SIG-M5 treated with dmso at 0.1 percent for 504 hours (cell line): ENCODE measurements at regions not wholly inside any gene's neighbourhood (a gene's known extent, or its start where the extent isn't known, plus 50 kb on each side); places are given as distances from the start of the nearest gene placed in this dataset.

Source experiments
- DNase-seq: peaks from one replicate; lab custom pipeline; 2025; ENCODE audit not compliant: unreplicated experiment; lab: John Stamatoyannopoulos, UW

DNA sequence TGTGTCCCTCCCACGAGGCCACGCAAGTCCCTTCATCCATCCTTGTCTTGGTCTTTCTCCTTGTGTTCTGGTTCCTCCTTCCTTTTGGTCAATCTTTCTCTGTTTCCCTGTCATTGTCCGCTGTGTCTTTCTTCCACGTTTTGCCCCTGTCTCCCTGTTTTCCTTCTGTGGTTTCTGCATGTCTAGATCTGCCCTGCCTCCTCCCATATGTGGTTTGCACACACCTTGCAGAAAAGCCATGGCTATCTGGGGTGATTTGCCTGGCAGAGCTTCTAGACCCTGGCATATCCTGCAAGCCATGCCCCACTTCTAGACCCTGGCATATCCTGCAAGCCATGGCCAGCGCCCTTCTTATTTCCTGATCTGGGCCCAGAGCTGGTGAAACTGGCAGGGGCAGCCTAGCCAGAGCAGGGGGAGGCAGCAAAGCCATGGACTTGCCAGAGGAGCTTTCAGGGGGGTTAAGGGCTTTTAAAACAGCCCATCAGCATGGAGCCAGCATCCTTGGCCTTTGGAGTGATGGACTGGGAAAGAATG lies 131.6 kb upstream of the NECTIN1 start:
- DNase-seq: no peak

DNA sequence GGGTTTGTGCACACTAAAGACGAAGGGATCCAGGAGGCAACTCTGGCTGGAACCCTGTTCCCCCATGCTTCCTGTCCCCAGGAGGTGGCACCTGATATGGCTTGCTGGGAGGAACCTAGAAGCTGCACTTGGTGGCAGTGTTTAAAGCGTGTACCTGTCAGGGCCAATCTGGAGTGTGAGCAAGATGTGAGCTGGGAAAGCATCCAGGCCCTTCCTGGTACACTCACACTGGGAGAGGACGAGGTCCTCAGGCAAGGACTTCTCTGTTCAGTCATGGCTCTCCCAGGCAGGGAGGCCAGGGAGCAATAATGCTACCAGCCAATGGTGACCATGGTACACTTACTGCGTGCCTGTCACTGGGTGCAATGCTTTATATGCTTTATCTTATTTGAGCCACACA lies 130.7 kb upstream of the NECTIN1 start:
- DNase-seq: no peak

DNA sequence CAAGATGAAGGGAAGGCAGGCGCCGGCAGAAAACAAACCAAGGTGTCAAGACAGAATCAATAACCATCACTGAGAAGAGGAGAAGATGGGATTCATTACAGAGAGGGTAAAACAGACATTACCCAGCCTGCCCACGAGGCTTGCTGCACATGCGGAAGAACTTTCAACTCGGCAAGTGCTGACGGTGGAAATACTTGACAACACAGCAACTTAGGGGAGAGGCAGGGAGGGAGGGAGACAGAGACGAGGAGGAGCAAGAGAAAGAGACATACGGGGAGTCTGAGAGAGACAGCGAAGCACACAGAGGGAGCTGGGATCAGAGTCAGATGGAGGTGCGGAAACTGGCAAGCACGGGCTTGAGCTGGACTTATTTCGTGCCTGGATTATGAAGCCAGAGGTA lies 129.3 kb upstream of the NECTIN1 start:
- no peak for DNase-seq

- no peak for DNase-seq
Observed at GRCh38 chr11:119856681-119857485, 127.9 kb upstream of the NECTIN1 start.

- DNase-seq: no peak
Observed at GRCh38 chr11:119855066-119855465, 126.1 kb upstream of the NECTIN1 start.

GRCh38 chr11:119854521-119854920 lies 125.5 kb upstream of the NECTIN1 start:
- no peak for DNase-seq

DNA sequence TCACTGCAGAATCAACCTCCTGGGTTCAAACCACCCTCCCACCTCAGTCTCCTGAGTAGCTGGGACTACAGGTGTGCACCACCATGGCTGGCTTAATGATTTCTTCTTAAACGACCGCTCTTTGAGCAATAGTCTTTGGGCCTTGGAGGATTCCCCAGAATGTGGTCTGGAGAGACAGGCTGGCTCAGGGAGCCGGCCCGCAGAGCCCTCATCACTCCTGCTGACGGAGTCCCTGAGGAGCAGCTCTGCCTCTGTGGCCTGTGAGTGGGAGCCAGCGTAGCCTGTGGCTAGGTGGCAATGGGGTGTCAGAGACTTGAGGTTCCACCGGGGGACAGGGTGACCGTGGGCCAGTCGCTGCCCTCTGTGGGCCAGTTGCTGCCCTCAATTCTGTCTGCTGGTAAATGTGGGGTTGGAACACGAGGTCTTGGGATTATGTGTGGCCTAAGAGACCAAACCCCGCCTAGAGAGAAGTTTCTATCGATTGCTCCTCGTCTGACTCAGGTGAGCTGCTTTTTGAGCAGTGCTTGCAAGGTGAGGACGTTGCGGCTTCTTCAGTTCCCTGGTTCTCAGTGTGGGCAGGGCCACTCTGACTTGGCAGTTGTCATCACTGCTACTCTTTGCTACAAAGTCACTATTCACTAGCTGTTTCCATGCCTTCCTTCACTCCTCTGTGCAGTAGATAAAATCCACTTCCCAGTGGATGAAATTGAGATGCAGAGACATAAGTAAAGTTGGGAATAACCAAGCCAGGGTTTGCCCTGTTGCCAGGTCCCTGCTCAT lies 124.8 kb upstream of the NECTIN1 start:
- no peak for DNase-seq

DNA sequence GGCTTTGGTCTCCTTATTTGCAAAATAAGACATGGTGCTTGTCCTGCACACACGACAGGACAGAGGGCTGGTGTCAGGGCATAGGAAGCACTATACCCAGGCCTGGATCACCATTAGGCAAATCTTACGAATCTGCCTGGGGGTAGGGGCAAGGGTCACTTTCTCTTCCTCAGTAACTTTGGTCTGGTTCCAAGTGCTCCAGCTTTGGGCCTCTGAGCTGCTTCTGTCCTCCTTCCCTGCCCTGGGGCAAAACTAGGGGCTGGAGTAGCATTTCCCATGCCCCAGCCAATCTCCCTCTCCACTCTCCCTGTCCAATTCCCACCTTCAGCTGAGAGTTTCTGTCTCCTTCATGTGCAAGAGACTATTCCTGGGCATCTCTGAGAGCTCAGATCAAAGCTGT lies 123.7 kb upstream of the NECTIN1 start:
- DNase-seq: no peak

- no peak for DNase-seq
Observed at GRCh38 chr11:119850822-119851409, 121.9 kb upstream of the NECTIN1 start.

- no peak for DNase-seq
Observed at GRCh38 chr11:119849872-119850271, 120.9 kb upstream of the NECTIN1 start.

GRCh38 chr11:119847853-119848252 lies 118.9 kb upstream of the NECTIN1 start:
- DNase-seq: no peak

DNA sequence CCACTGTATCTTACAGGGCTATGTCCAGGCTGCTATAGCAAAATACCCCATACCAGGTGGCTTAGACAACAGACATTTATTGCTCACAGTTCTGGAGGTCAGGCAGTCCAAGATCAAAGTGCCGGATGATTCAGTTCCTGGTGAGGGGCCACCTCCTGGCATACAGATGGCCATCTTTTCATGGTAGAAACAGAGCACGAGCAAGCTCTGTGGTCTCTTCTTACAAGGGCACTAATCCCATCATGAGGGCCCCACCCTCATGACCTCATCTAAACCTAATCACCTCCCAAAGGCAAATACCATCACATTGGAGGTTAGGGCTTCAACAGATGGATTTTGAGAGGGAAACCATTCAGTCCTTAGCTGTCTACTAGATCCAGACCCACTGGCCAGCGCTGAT lies 117.4 kb upstream of the NECTIN1 start:
- DNase-seq: no peak

DNA sequence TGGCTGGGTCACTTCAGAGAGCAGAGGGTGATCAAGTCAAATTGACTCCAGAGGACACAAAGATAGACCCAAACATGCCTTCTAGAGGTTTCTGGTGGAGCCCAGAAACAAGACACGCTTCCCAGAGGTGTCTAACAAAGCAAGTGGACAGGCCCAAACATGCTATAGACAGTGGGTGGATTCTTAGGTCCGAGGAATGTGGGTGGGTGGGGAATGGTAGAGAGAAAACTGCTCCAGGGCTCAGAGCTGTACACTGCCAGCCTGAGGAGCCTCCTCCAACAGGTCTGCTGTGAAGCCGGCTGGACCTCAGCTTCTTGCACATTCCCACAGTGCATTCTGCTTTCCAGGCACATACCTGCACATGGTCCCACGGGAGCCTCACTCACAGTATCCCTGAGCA lies 116.8 kb upstream of the NECTIN1 start:
- DNase-seq: no peak

- no peak for DNase-seq
Observed at GRCh38 chr11:119845305-119845704, 116.3 kb upstream of the NECTIN1 start.

- no peak for DNase-seq
Observed at GRCh38 chr11:119844808-119845207, 115.8 kb upstream of the NECTIN1 start.

- DNase-seq: no peak
Observed at GRCh38 chr11:119843877-119844276, 114.9 kb upstream of the NECTIN1 start.

DNA sequence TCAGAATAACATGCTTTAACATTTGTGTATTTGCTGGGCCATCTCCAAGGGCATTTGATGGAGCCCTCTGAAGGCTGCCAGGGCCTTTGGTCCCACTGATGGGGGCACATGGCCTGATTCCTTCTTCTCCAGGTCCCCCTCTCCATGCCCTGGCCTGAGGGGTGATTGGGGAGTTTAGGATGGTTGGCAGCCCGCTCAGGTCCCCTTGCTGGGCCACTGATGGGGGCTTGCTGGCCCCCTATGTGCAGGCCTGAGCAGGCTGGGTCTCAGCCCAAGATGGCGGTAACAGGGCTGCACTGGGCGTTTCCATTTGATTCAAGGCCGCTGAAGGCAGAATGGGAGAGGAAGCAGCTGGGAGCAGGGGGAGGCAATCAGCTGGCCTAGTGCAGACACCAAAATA lies 113.7 kb upstream of the NECTIN1 start:
- no peak for DNase-seq

DNA sequence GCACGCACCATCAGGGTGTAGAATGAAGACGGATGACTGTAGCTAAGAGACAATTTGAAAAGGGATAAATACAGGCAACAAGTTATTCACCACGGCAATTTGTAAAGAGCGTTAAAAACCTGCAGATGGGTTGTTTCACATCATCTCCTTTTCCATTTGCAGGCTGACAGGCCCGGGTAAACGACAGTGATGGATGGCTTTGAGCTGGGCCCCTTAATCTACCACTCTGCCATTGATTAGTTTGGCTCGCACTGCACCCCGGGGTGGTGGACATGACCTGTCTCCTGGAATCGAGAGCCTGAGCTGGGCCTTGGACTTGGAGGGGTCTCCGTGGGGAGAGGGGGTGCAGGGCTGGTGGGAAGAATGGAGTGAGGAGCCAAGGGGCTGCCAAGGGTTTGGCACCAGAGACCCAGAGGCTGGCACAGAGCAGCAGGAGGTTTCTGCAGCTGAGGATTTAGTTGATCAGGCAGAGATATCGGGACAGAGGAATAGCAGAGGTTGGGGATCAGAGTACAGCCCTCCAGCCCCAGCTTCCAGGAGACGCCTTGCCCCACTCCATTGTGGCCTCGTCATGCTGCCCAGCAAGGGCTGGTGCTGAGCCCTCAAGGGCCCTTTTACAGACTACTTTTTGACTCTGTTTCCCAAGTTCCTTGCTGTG lies 110.6 kb upstream of the NECTIN1 start:
- no peak for DNase-seq

DNA sequence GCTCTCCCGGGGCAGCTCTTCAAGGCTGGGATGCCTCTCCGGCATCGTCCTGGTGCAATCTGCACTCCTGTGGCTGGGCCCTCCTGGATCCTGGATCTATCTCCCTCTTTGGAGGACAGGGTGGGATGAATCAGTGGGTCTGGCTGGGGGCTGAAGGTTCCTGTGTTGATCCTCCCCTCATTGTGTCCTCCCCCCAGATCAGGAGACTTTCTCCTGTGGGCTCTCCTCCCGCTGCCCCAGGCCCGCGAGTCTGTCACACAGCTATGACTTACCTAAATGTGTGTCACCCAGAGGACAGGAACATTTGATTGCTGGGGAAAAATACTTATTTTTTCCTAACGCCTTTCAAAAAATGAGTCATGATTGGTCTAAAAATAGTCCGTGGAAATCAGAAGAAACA lies 106.8 kb upstream of the NECTIN1 start:
- DNase-seq: no peak

GRCh38 chr11:119832202-119832935 lies 103.4 kb upstream of the NECTIN1 start:
- DNase-seq: no peak

DNA sequence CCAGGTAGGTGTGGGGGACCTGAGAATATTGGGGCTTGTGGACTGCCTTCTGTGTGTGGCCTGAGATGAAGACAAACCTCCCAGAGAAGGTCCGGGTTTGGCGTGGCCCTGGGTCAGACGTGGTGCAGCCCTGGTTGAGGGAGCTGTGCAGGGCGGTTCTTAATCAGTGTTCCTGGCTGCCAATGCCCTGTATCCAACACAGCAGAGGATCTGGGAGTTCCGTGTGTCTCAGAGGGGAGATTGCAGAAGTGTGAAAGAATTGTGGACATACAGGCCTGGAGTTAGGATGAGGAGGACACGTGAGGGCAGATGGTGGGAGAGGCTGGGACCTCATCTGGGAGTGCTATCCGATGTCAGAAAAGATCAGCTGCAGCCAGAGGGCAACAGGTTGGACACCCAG lies 102.0 kb upstream of the NECTIN1 start:
- no peak for DNase-seq
